K562 (cell line): ENCODE measurements at regions not wholly inside any gene's neighbourhood (a gene's known extent, or its start where the extent isn't known, plus 50 kb on each side); places are given as distances from the start of the nearest gene placed in this dataset.
A peak's percentile ranks its signal among the peaks of the same experiment; 100 is the strongest.

Experiments used
- ATAC-seq: fragments of 200-7000 bp; cut with Tn5 transposase; 3 replicates; pipeline ENCODE4 v1.9.1; 2020; ENCODE audit warnings: moderate library complexity
- BruUV-seq: library from RNA; stranded (reverse); fragments of 400-500 nt; replicated peaks from 2 replicates; lab custom pipeline; 2021; lab: Mats Ljungman, UMichigan
- CTCF ChIA-PET: fragments of 300-600 bp; formaldehyde crosslinking; extraction: SDS; loops from one replicate; lab custom pipeline; 2021; ENCODE audit warnings: low intra/inter-chr PET ratio; lab: Yijun Ruan, JAX
- POLR2A ChIA-PET: fragments of 300-600, 350-650 bp; sonication (Branson Sonifier 250); formaldehyde crosslinking; extraction: SDS; loops from one replicate; lab custom pipeline; 2021; ENCODE audit warnings: antibody characterized with exemption, inconsistent platforms; lab: Yijun Ruan, JAX
- DNase-seq, 4 experiments: peaks; one replicate each; pipeline versions ENCODE4 v3.0.0 to v3.0.0-alpha.2; 2011 to 2018; ENCODE audit warnings: low spot score in 3 of 4, mixed read lengths in 3 of 4; ENCODE audit errors: extremely low read depth in 1 of 4
- FAIRE-seq: peaks from 2 replicates; lab custom pipeline; 2011; peaks lifted over from hg19 to GRCh38; lab: Jason Lieb, UNC
- H2AFZ ChIP-seq: 2 replicates; pipeline ENCODE4 v1.6.0; 2011; ENCODE audit warnings: low read depth, low read length, control low read depth, inconsistent platforms
- H3K27ac ChIP-seq: fragments of 200-600 bp; 3 replicates; pipeline ENCODE4 v1.8.0; 2011; ENCODE audit warnings: low read depth, mild to moderate bottlenecking, control low read depth, inconsistent platforms, low read length, moderate library complexity, mixed read lengths; ENCODE audit errors: extremely low read depth
- H3K27me3 ChIP-seq, 2 experiments: fragments of 300-600 bp in 1 of 2; 2 replicates in 1 of 2; 3 replicates in 1 of 2; pipeline versions ENCODE4 v1.6.0 to v1.8.0; 2011; ENCODE audit warnings: inconsistent platforms in 2 of 2, low read length in 2 of 2, mild to moderate bottlenecking in 1 of 2, mixed read lengths in 1 of 2, moderate library complexity in 1 of 2; ENCODE audit not compliant: control insufficient read depth in 2 of 2, insufficient read depth in 2 of 2
- H3K36me3 ChIP-seq: fragments of 300-600 bp; 3 replicates; pipeline ENCODE4 v1.8.0; 2011; ENCODE audit warnings: mild to moderate bottlenecking, low read length, inconsistent platforms; ENCODE audit not compliant: control insufficient read depth, insufficient read depth
- H3K4me1 ChIP-seq, 2 experiments: fragments of 200-600 bp in 1 of 2; replicated peaks in 1 of 2; 2 replicates in 1 of 2; 3 replicates in 1 of 2; pipeline versions ENCODE4 v1.5.1 to v1.8.0; 2011; ENCODE audit warnings: inconsistent platforms in 2 of 2, low read length in 2 of 2, mild to moderate bottlenecking in 1 of 2, mixed read lengths in 1 of 2, moderate library complexity in 1 of 2; ENCODE audit not compliant: control insufficient read depth in 2 of 2, insufficient read depth in 2 of 2
- H3K4me2 ChIP-seq: 2 replicates; pipeline ENCODE4 v1.6.1; 2011; ENCODE audit warnings: low read length, control low read depth, inconsistent platforms, mixed read lengths; ENCODE audit not compliant: insufficient read depth
- H3K4me3 ChIP-seq: fragments of 200-600 bp; sonication (generic), shearing (Covaris generic); 2 replicates; pipeline ENCODE4 v1.5.1; 2016; ENCODE audit warnings: control low read depth, inconsistent platforms
- H3K79me2 ChIP-seq: fragments of 200-600 bp; 3 replicates; pipeline ENCODE4 v1.8.0; 2011; ENCODE audit warnings: low read length, inconsistent platforms; ENCODE audit not compliant: control insufficient read depth, insufficient read depth
- H3K9ac ChIP-seq, 2 experiments: 2 replicates each; pipeline versions ENCODE4 v1.6.0 to v1.6.1; 2011; ENCODE audit warnings: low read depth in 2 of 2, low read length in 2 of 2, control low read depth in 1 of 2, inconsistent platforms in 1 of 2, mild to moderate bottlenecking in 1 of 2, mixed read lengths in 1 of 2; ENCODE audit not compliant: insufficient read depth in 1 of 2
- H3K9me1 ChIP-seq: one replicate; pipeline ENCODE4 v1.6.0; 2011; ENCODE audit warnings: inconsistent platforms, mild to moderate bottlenecking, low read length, moderate library complexity; ENCODE audit not compliant: control insufficient read depth, insufficient read depth
- H3K9me3 ChIP-seq: replicated peaks from 2 replicates; pipeline ENCODE4 v1.5.1; 2011; ENCODE audit warnings: low read depth, low read length, inconsistent platforms; ENCODE audit not compliant: control insufficient read depth, insufficient read depth
- H4K20me1 ChIP-seq: replicated peaks from 2 replicates; pipeline ENCODE4 v1.6.1; 2011; ENCODE audit warnings: low read length, inconsistent platforms, mixed read lengths; ENCODE audit not compliant: control insufficient read depth, insufficient read depth
- CBX1 ChIP-seq: sonication (generic); IDR thresholded peaks from 2 replicates; pipeline ENCODE4 v1.6.1; 2016; ENCODE audit warnings: antibody characterized with exemption, low read depth, mild to moderate bottlenecking
- FOXK1 ChIP-seq: sonication (generic); formaldehyde crosslinking; IDR thresholded peaks from 2 replicates; pipeline ENCODE4 v1.8.0; 2022; ENCODE audit warnings: missing genetic modification reagents, mild to moderate bottlenecking, borderline replicate concordance
- IFI16 ChIP-seq: fragments of 250-450 bp; sonication (Bioruptor Pico); IDR thresholded peaks from 2 replicates; pipeline ENCODE4 v2.1.2; 2022; ENCODE audit warnings: mild to moderate bottlenecking, inconsistent platforms
- POLR3A ChIP-seq: IDR thresholded peaks from 2 replicates; pipeline ENCODE4 v1.6.1; 2011; ENCODE audit warnings: borderline replicate concordance, mild to moderate bottlenecking, moderate library complexity; ENCODE audit not compliant: insufficient read length, insufficient read depth; ENCODE audit errors: extremely low read depth
- PRPF4 ChIP-seq: fragments of 200-400 bp; formaldehyde crosslinking; IDR thresholded peaks from one replicate; pipeline ENCODE4 v1.6.1; 2017; ENCODE audit warnings: low read length, low read depth, mild to moderate bottlenecking; ENCODE audit not compliant: insufficient read depth, poor library complexity, severe bottlenecking
- RFX1 ChIP-seq: fragments of 450-650 bp; IDR thresholded peaks from 2 replicates; pipeline ENCODE4 v1.6.1; 2016; ENCODE audit warnings: mild to moderate bottlenecking, moderate library complexity
- WGBS: fragments of 100-300 bp; shearing (Covaris generic); methylation state at CpG from one replicate; pipeline ENCODE4 v1.1.6; 2016; ENCODE audit warnings: low coverage, mixed read lengths; ENCODE audit not compliant: insufficient coverage; ENCODE audit errors: missing lambda C conversion rate; 5-methylcytosine and 5-hydroxymethylcytosine counted together
- in situ Hi-C: fragments of 300-500 bp; cut with MboI; formaldehyde crosslinking; loops from 4 replicates; pipeline ENCODE4 v1.15.0; 2018; ENCODE audit warnings: inconsistent platforms, mixed read lengths
- intact Hi-C: fragments of 100-400 bp; cut with micrococcal nuclease; formaldehyde crosslinking; loops from 2 replicates; pipeline ENCODE4 v1.14.2; 2022
- TF ChIP-seq, protein P1 (sequence below): fragments of 250-450 bp; sonication (Bioruptor Pico); IDR thresholded peaks from 2 replicates; pipeline ENCODE4 v1.8.0; 2022; ENCODE audit warnings: moderate library complexity, mild to moderate bottlenecking, inconsistent platforms
- TF ChIP-seq, protein P2 (sequence below): fragments of 250-450 bp; sonication (Bioruptor Pico); IDR thresholded peaks from 2 replicates; pipeline ENCODE4 v1.5.1; 2021; ENCODE audit warnings: mild to moderate bottlenecking
- TF ChIP-seq, protein P3 (sequence below), 2 experiments: IDR thresholded peaks; 2 replicates each; pipeline ENCODE4 v1.6.1; 2011; ENCODE audit warnings: borderline replicate concordance in 1 of 2, control low read depth in 1 of 2, low read depth in 1 of 2, low read length in 1 of 2, mild to moderate bottlenecking in 1 of 2, mixed read lengths in 1 of 2, moderate library complexity in 1 of 2; ENCODE audit not compliant: insufficient read depth in 1 of 2, insufficient read length in 1 of 2, poor library complexity in 1 of 2, severe bottlenecking in 1 of 2; ENCODE audit errors: extremely low read depth in 1 of 2

DNA sequence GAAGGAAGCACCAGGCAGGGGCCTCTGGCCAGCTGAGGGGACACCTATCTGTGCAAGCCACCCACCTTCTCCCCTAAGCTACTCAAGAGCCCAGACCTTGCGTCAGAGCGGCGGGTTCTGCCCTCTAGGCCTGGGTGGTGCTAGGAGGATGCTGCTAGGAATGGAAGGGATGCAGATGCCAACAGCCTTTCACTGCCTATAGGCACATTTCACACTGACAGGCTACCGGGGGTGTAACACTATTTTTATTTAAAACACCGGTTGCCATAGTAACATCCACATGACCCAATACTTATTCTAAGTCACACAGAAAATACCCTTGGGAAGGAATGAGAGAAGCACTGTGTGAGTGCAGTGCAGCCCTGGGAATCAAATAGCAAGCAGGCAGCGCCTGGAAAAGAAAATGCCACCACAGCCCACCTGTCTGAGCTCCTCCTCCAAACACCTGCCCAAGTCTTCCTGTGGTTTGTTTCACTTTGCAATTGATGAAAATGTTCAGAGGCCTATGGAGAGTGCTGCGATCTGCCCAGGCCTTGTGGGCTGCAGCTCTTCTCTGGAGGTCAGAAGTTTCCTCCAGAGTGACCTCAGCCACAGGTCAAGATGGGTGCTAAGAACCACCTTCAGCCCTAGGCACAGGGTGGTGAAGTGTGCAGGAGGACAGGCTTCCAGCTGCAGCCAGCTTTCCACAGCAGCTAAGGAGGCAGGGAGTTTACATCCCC lies 113.5 kb upstream of the TOPAZ1 start:
- Histone ChIP-seq H3K9me1 (no peaks in the 10 kb centered on the region), H3K79me2 (no peaks in the 10 kb centered on the region), H4K20me1 (no peaks in the 10 kb centered on the region), H2AFZ (no peak overlapping the region), H3K27ac (no peak overlapping the region), H3K4me1 (no peaks in the 10 kb centered on the region), H3K27me3 (peaks cover 0 to 22% of the 10 kb centered on the region in 2 experiments; a peak in 3 of 5 replicates), H3K4me3 (no peak overlapping the region), H3K9me3 (no peaks in the 10 kb centered on the region), H3K4me2 (no peak overlapping the region), H3K36me3 (no peaks in the 10 kb centered on the region), H3K9ac (no peak overlapping the region)
- BruUV-seq = no TSS peak
- TF ChIP-seq RFX1 = peak; percentile 74
- TF ChIP-seq, protein P1, sequence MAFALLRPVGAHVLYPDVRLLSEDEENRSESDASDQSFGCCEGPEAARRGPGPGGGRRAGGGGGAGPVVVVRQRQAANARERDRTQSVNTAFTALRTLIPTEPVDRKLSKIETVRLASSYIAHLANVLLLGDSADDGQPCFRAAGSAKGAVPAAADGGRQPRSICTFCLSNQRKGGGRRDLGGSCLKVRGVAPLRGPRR = no peak
- POLR2A ChIA-PET = no interaction called here
- in situ Hi-C loops (no loop called here), intact Hi-C loops (no loop called here)
- ATAC-seq = no peak
- WGBS = under 1% methylated on average over 7 of the region's 7 CpGs
- DNase-seq = no peak
- no peak for FAIRE-seq
- CTCF ChIA-PET = no interaction called here

DNA sequence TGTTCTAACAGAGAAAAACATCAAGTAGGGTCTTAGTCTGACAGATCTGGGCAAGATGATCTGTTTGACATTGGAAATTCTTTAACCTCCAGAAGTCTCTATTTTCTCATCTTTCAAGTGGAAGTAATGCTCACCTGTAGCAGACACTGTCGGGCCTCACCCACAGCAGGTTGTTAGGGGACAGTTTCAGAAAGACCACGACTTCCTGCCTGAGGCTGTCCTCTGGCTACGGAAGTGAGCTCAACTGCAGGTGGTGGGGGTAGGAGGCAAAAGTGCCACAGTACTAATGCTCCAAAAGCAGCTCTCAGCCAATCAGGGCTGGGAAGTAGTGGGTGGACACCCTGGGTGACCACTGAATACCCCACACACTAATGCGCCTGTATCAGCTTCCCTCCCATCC lies 111.4 kb upstream of the TOPAZ1 start:
- POLR2A ChIA-PET = interaction anchor here (0.5 to 1.2 kb wide), 3 partner anchors 8 to 161 kb away, joined by 3 to 6 read pairs (median 3); no protein-coding TSS in a partner anchor
- Histone ChIP-seq H3K9me3 (no peaks in the 10 kb centered on the region), H3K4me2 (no peak overlapping the region), H3K4me3 (no peak overlapping the region), H3K79me2 (no peaks in the 10 kb centered on the region), H4K20me1 (no peaks in the 10 kb centered on the region), H3K36me3 (no peaks in the 10 kb centered on the region), H3K27ac (no peak overlapping the region), H3K27me3 (peaks cover 0 to 22% of the 10 kb centered on the region in 2 experiments; a peak in 3 of 5 replicates), H3K9me1 (no peaks in the 10 kb centered on the region), H3K4me1 (no peaks in the 10 kb centered on the region), H3K9ac (no peak overlapping the region), H2AFZ (no peak overlapping the region)
- intact Hi-C loops = no loop called here
- no peak for ATAC-seq
- no TSS peak for BruUV-seq
- WGBS = 0% methylated on average over 4 of the region's 4 CpGs
- no peak for FAIRE-seq
- in situ Hi-C loops = no loop called here
- no peak for DNase-seq
- CTCF ChIA-PET = no interaction called here
- no peak for TF ChIP-seq FOXK1 (CRISPR knock-in tag)
- no peak for TF ChIP-seq CBX1
- no peak for TF ChIP-seq IFI16 (CRISPR knock-in tag)
- TF ChIP-seq, protein P2, sequence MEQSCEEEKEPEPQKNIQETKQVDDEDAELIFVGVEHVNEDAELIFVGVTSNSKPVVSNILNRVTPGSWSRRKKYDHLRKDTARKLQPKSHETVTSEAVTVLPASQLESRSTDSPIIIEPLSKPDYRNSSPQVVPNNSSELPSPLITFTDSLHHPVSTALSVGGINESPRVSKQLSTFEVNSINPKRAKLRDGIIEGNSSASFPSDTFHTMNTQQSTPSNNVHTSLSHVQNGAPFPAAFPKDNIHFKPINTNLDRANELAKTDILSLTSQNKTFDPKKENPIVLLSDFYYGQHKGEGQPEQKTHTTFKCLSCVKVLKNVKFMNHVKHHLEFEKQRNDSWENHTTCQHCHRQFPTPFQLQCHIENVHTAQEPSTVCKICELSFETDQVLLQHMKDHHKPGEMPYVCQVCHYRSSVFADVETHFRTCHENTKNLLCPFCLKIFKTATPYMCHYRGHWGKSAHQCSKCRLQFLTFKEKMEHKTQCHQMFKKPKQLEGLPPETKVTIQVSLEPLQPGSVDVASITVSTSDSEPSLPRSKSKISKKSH (CRISPR knock-in tag) = no peak
- TF ChIP-seq, protein P3, sequence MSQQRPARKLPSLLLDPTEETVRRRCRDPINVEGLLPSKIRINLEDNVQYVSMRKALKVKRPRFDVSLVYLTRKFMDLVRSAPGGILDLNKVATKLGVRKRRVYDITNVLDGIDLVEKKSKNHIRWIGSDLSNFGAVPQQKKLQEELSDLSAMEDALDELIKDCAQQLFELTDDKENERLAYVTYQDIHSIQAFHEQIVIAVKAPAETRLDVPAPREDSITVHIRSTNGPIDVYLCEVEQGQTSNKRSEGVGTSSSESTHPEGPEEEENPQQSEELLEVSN (IDR thresholded peaks at IDR 0.05; ENCODE audit: borderline replicate concordance in 1 of 2, extremely low read depth in 1 of 2, insufficient read depth in 1 of 2, insufficient read length in 1 of 2, low read depth in 1 of 2, low read length in 1 of 2, poor library complexity in 1 of 2, severe bottlenecking in 1 of 2) = no peak
- no peak for TF ChIP-seq POLR3A
- no peak for TF ChIP-seq PRPF4
